A549 (cell line): ENCODE measurements at regions not wholly inside any gene's neighbourhood (a gene's known extent, or its start where the extent isn't known, plus 50 kb on each side); places are given as distances from the start of the nearest gene placed in this dataset.

Experiments used
- ATAC-seq, 2 experiments: fragments of 200-7000 bp in 1 of 2; fragments of >200 bp in 1 of 2; cut with Nextera tagmentation in 1 of 2; cut with Tn5 transposase in 1 of 2; 3 replicates each; pipeline versions ENCODE4 v1.8.0 to v1.9.1; 2018 to 2020; ENCODE audit warnings: mild to moderate bottlenecking in 1 of 2, moderate library complexity in 1 of 2
- CTCF ChIA-PET: fragments of 300-600 bp; sonication (Branson Sonifier 250); formaldehyde crosslinking; extraction: SDS; loops from one replicate; lab custom pipeline; 2021; ENCODE audit warnings: antibody characterized with exemption, inconsistent platforms; lab: Yijun Ruan, JAX
- POLR2A ChIA-PET: fragments of 350-600 bp; formaldehyde crosslinking; extraction: SDS; loops from one replicate; lab custom pipeline; 2021; ENCODE audit warnings: antibody characterized with exemption, inconsistent platforms; lab: Yijun Ruan, JAX
- DNase-seq, 2 experiments: peaks; one replicate each; pipeline versions ENCODE4 v3.0.0 to v3.0.0-alpha.2; 2011 to 2016; ENCODE audit warnings: low read depth in 1 of 2, low spot score in 1 of 2
- FAIRE-seq: peaks from 2 replicates; lab custom pipeline; 2011; peaks lifted over from hg19 to GRCh38; lab: Jason Lieb, UNC
- H3K27ac ChIP-seq, 2 experiments: fragments of >200 bp; sonication (Bioruptor Twin); formaldehyde crosslinking; 3 replicates each; pipeline ENCODE4 v1.5.1; 2016 to 2017
- H3K4me1 ChIP-seq: fragments of >200 bp; sonication (Bioruptor Twin); formaldehyde crosslinking; 3 replicates; pipeline ENCODE4 v1.6.1; 2016
- H3K4me2 ChIP-seq: fragments of >200 bp; sonication (Bioruptor Twin); formaldehyde crosslinking; 3 replicates; pipeline ENCODE4 v1.6.1; 2016
- H3K4me3 ChIP-seq: fragments of >200 bp; sonication (Bioruptor Twin); formaldehyde crosslinking; 3 replicates; pipeline ENCODE4 v1.5.1; 2016
- H3K9me3 ChIP-seq: fragments of >200 bp; sonication (Bioruptor Twin); formaldehyde crosslinking; 3 replicates; pipeline ENCODE4 v1.6.1; 2016
- CEBPB ChIP-seq, 2 experiments: fragments of >200 bp in 1 of 2; sonication (Bioruptor Twin) in 1 of 2; formaldehyde crosslinking in 1 of 2; IDR thresholded peaks; 2 replicates each; pipeline ENCODE4 v1.6.1; 2012 to 2016
- CHD4 ChIP-seq: fragments of 200-600 bp; sonication (generic); IDR thresholded peaks from 2 replicates; pipeline ENCODE4 v1.6.1; 2016; ENCODE audit warnings: antibody characterized with exemption, mild to moderate bottlenecking, borderline replicate concordance
- EHF ChIP-seq: fragments of 250-450 bp; sonication (Bioruptor Pico); IDR thresholded peaks from 2 replicates; pipeline ENCODE4 v1.5.0; 2020; ENCODE audit warnings: mild to moderate bottlenecking
- EHMT2 ChIP-seq: fragments of 200-600 bp; sonication (generic); IDR thresholded peaks from 2 replicates; pipeline ENCODE4 v1.6.1; 2016; ENCODE audit warnings: antibody characterized with exemption, low read depth, mild to moderate bottlenecking, moderate library complexity
- ELK1 ChIP-seq: fragments of 150-350 bp; IDR thresholded peaks from 2 replicates; pipeline ENCODE4 v1.6.1; 2014; ENCODE audit warnings: low read depth, mild to moderate bottlenecking, low read length
- ESRRA ChIP-seq: fragments of 150-350 bp; IDR thresholded peaks from 2 replicates; pipeline ENCODE4 v1.6.1; 2014; ENCODE audit warnings: mild to moderate bottlenecking, low read length, borderline replicate concordance
- FOSL2 ChIP-seq, 2 experiments: fragments of 450-650 bp in 1 of 2; fragments of >200 bp in 1 of 2; sonication (Bioruptor Twin) in 1 of 2; formaldehyde crosslinking; IDR thresholded peaks; 2 replicates each; pipeline versions ENCODE4 v1.5.0 to v1.6.1; 2016 to 2020; ENCODE audit warnings: mild to moderate bottlenecking in 1 of 2, moderate library complexity in 1 of 2
- GATA3 ChIP-seq: IDR thresholded peaks from 2 replicates; pipeline ENCODE4 v1.6.1; 2012; ENCODE audit warnings: borderline replicate concordance
- HEYL ChIP-seq: fragments of 250-450 bp; sonication (Bioruptor Pico); IDR thresholded peaks from 2 replicates; pipeline ENCODE4 v1.8.0; 2021; ENCODE audit warnings: mild to moderate bottlenecking, moderate library complexity
- HOXB5 ChIP-seq: fragments of 250-450 bp; sonication (Bioruptor Pico); IDR thresholded peaks from 2 replicates; pipeline ENCODE4 v1.5.0; 2020; ENCODE audit warnings: mild to moderate bottlenecking, moderate library complexity
- JUN ChIP-seq, 2 experiments: fragments of >200 bp; sonication (Bioruptor Twin); formaldehyde crosslinking; IDR thresholded peaks; 2 replicates in 1 of 2; 3 replicates in 1 of 2; pipeline ENCODE4 v1.6.1; 2016 to 2017
- JUNB ChIP-seq: fragments of >200 bp; sonication (Bioruptor Twin); formaldehyde crosslinking; IDR thresholded peaks from 2 replicates; pipeline ENCODE4 v1.6.1; 2016
- MAFK ChIP-seq: fragments of 450-650 bp; IDR thresholded peaks from 2 replicates; pipeline ENCODE4 v1.6.1; 2014; ENCODE audit not compliant: partially characterized antibody
- MAX ChIP-seq: IDR thresholded peaks from 2 replicates; pipeline ENCODE4 v1.6.1; 2012
- MYC ChIP-seq: IDR thresholded peaks from 2 replicates; pipeline ENCODE4 v1.6.1; 2012; ENCODE audit warnings: mild to moderate bottlenecking, inconsistent platforms, low read length, improper control_type of control experiment, borderline replicate concordance
- PBX3 ChIP-seq: IDR thresholded peaks from 2 replicates; pipeline ENCODE4 v1.6.1; 2012
- RAD21 ChIP-seq, 2 experiments: fragments of >200 bp in 1 of 2; sonication (Bioruptor Twin) in 1 of 2; formaldehyde crosslinking in 1 of 2; IDR thresholded peaks in 1 of 2; conservative IDR thresholded peaks in 1 of 2; 2 replicates in 1 of 2; 3 replicates in 1 of 2; pipeline ENCODE4 v1.6.1; 2012 to 2018; ENCODE audit warnings: inconsistent platforms in 1 of 2
- SMC3 ChIP-seq: fragments of >200 bp; sonication (Bioruptor Twin); formaldehyde crosslinking; IDR thresholded peaks from 3 replicates; pipeline ENCODE4 v1.6.1; 2018; ENCODE audit warnings: inconsistent platforms
- WGBS: methylation state at CpG from one replicate; pipeline ENCODE4 v1.1.6; 2017; ENCODE audit errors: missing lambda C conversion rate; 5-methylcytosine and 5-hydroxymethylcytosine counted together

GRCh38 chr1:227429447-227430359 lies 111.4 kb upstream of the CDC42BPA start:
- ATAC-seq (peak; percentile 51 to 69), DNase-seq (peak in 1 of 2 experiments; percentile 57), FAIRE-seq (no peak)
- no peaks in the 10 kb centered on the region for H3K9me3 ChIP-seq
- H3K27ac ChIP-seq, result peak overlapping the region; percentile 77 to 79
- 22% methylated on average over 13 of the region's 13 CpGs for WGBS
- H3K4me1 ChIP-seq, result peaks cover 54% of the 10 kb centered on the region
- H3K4me3 ChIP-seq, result no peak overlapping the region
- ChIA-PET CTCF (interaction anchor here (0.7 to 1.3 kb wide), 4 partner anchors 9 to 212 kb away, joined by 3 read pairs; no protein-coding TSS in a partner anchor), POLR2A (interaction anchor here (0.9 kb wide), 1 partner anchor 131 kb away, joined by 3 read pairs; no protein-coding TSS in a partner anchor)
- H3K4me2 ChIP-seq, result peak overlapping the region; percentile 67
- TF ChIP-seq ESRRA (no peak), MAFK (no peak), MYC (no peak), EHF (CRISPR knock-in tag) (no peak), CEBPB (IDR thresholded peaks at IDR 0.05) (no peak), SMC3 (no peak), CHD4 (0 out of 2 replicates have a peak, but pooled peaks have one; percentile 62), MAX (0 out of 2 replicates have a peak, but pooled peaks have one; percentile 4), JUN (IDR thresholded peaks at IDR 0.05) (no peak), HOXB5 (CRISPR knock-in tag) (no peak), FOSL2 (IDR thresholded peaks at IDR 0.05) (no peak), FOSL2 (CRISPR knock-in tag; IDR thresholded peaks at IDR 0.05) (no peak), JUNB (no peak), PBX3 (no peak), HEYL (no peak)

GRCh38 chr1:227428803-227429202 lies 110.5 kb upstream of the CDC42BPA start:
- TF ChIP-seq RAD21 (conservative IDR thresholded peaks at IDR 0.05 in 1 of 2, IDR thresholded peaks at IDR 0.05 in 1 of 2), result 0 out of 5 replicates have a peak, but pooled peaks of 1 of the 2 experiments have one; percentile 18
- TF ChIP-seq FOSL2 (IDR thresholded peaks at IDR 0.05), result no peak
- TF ChIP-seq FOSL2 (CRISPR knock-in tag; IDR thresholded peaks at IDR 0.05), result 0 out of 2 replicates have a peak, but pooled peaks have one; percentile 17
- TF ChIP-seq ELK1, result no peak
- 0 out of 2 replicates have a peak, but pooled peaks have one; percentile 15 for TF ChIP-seq EHF (CRISPR knock-in tag)
- no peak for TF ChIP-seq EHMT2
- TF ChIP-seq MYC, result no peak
- TF ChIP-seq GATA3, result peak; percentile 82
- no peak for TF ChIP-seq MAX
- TF ChIP-seq, all 56 proteins: peak for 4
- DNase-seq, result peak in 1 of 2 experiments; percentile 94
- no peak for FAIRE-seq
- 0% methylated on average over 4 of the region's 4 CpGs for WGBS
- Histone ChIP-seq H3K9me3 (no peaks in the 10 kb centered on the region), H3K4me3 (no peak overlapping the region), H3K4me1 (peaks cover 57% of the 10 kb centered on the region), H3K4me2 (peak overlapping the region; percentile 67), H3K27ac (peak overlapping the region; percentile 77 to 79)
- POLR2A ChIA-PET, result interaction anchor here (0.9 kb wide), 1 partner anchor 130 kb away, joined by 3 read pairs; no protein-coding TSS in a partner anchor
- peak; percentile 72 to 89 for ATAC-seq
- CTCF ChIA-PET, result interaction anchor here (0.6 to 1.3 kb wide), 5 partner anchors 10 to 354 kb away, joined by 3 read pairs; no protein-coding TSS in a partner anchor
